GM12892 (cell line): ENCODE measurements at regions not wholly inside any gene's neighbourhood (a gene's known extent, or its start where the extent isn't known, plus 50 kb on each side); places are given as distances from the start of the nearest gene placed in this dataset.

Experiments used
- POLR2AphosphoS5 ChIP-seq: IDR thresholded peaks from 2 replicates; pipeline ENCODE4 v1.6.1; 2011; ENCODE audit warnings: low read depth, low read length, control low read depth
- TAF1 ChIP-seq: IDR thresholded peaks from 2 replicates; pipeline ENCODE4 v1.6.1; 2011; ENCODE audit warnings: low read depth, mild to moderate bottlenecking, control low read depth, low read length, borderline replicate concordance

DNA sequence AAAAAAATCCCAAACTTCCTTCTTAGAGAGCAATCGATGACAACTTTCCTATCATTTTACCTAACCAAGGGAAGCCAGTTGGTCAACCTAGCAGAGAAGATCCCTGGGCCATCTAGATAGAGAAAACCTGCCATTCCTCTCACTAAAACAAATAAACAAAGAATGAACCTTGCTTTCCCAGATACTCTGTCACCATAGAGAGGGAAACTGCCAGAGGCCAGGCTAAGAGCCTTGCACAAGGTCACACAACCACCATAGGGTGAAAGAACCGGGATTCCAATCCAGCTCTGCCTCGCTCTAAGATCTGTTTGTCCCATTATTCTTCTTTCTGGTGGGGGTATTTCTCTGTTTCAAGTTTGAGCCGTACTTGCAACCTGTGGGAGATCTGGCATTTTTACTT is 154.6 kb downstream of the CYRIA start:
- no peak for TF ChIP-seq TAF1
- TF ChIP-seq POLR2AphosphoS5 = no peak
